GM18870 (cell line): ENCODE measurements at regions not wholly inside any gene's neighbourhood (a gene's known extent, or its start where the extent isn't known, plus 50 kb on each side); places are given as distances from the start of the nearest gene placed in this dataset.

Source experiments
- ATAC-seq: cut with Tn5 transposase; IDR thresholded peaks from one replicate; pipeline ENCODE4 v1.9.1; 2021; ENCODE audit warnings: moderate library complexity; ENCODE audit not compliant: unreplicated experiment

DNA sequence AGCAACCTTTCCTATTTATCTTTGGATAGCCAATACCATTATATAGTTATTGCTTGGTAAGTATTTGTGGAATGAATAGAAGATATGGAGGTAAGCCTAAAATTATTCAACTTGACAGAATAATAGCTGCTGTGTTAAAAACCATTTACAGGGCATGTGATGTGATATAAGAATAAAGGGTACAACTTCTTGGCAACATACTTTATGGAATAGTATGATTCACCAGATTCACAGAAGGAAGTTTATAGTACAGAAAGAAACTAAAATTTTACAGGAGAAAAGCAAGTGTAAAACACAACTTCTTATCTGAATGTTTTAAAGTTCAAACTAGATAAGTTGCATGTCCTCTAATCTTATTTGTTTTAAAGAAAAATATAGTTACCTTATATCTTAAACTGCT is 186.4 kb upstream of the ZRANB2 start:
- ATAC-seq = no peak

DNA sequence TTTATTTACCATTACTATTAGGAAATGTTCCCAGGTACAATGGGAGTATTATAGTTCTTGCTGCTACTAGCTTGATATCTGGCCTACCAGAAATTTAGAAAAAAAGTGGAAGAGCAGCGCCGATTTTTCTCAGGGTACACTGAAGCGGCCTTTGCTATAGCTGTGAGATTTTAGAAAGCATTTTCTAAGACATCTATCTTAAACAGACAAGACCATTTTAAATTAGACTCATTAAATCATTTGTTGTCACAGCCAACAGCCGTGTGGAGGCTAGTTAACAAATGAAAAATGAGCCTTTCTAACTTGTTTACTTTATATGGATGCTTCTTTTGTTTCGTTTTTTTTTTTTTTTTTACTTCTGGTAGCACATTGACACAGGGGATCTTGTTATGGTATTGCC is 183.2 kb upstream of the ZRANB2 start:
- ATAC-seq = no peak

DNA sequence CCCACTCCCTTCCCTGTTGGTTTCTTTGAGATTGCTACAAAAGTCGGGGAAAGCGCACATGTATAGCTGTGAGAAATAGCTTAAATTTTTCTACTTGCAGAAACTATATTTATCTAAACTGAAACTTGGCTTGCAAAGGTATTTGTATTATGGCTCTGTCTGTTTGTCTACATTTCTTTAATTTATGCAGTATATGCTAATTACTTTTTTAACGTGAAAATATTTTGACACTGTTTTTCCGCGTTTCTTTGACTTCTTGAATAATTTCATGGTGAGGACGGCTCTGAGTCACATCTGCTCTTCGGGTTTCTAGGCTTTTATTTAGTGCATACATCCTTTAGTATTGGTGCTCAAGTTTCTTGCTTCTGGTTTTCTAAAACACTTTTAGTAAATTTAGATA is 182.1 kb upstream of the ZRANB2 start:
- no peak for ATAC-seq

DNA sequence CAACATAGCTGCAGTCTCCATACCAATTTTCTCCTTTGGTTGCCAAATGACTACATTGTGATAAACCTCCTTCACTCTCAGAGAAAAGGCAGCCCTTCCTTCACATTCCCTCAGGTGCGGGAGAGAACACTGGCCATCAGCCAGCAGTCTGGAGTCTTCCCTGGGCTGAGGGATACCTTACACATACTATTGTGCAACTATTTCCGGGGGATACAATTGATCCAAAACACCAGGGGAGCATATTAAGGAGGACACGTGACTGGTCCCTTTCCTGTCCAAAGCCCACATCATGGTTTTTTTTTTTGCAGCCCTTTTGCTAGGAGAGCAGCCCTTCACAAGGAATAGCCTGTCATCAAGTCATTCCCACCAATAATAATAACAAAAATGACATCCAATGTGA is 172.1 kb upstream of the ZRANB2 start:
- no peak for ATAC-seq

DNA sequence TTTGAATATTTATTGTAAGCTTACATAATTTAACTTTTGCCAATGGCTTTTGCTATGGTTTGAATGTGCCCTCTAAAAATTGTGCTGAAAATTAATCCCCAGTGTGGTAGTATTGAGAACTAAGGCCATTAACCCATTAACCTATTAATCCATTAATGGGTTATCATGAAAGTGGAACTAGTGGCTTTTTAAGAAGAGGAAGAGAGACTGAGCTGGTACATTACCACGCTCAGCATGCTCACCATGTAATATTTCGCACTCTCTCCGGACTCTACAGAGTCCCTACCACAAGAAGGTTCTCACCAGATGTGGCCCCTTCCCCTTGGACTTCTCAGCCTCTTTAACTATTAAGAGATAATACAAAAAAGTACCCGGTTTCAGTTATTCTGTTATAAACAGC is 164.4 kb upstream of the ZRANB2 start:
- no peak for ATAC-seq

DNA sequence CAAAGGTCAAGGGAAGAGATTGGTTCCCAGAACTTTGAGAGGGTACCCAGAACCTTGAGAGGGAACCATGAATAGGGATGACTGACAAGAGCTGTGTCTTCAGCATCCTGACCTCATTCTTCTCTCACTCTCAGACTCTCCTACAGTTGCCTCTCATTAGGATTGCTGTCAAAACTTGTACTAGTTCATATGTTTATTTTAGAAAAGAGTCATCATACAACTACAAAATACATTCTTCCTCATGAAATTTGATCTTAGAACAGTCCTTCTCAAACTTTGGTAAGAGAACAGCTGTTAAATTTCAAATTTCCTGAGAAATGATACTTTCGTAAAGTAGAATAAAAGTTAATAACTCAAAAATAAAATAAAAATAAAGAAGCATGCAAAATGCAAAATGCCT is 161.4 kb upstream of the ZRANB2 start:
- ATAC-seq = no peak

DNA sequence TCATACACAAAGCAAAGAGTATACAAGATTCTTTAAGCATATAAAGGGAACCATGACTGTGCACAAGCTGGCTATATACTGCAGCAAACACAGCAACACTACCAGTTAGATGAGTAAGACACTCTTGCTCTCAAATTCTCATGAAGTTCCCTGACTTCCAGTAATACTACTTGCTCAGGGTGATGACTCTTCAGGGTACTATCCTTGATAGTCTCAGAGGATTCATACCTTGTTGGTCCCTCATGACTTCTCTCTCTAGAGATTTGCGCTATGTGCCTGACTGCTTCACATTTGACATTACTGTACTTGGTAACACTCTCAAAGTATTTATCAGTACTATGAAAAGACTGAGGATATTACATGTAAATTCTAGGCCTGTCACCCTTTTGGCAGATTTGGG is 159.8 kb upstream of the ZRANB2 start:
- no peak for ATAC-seq

DNA sequence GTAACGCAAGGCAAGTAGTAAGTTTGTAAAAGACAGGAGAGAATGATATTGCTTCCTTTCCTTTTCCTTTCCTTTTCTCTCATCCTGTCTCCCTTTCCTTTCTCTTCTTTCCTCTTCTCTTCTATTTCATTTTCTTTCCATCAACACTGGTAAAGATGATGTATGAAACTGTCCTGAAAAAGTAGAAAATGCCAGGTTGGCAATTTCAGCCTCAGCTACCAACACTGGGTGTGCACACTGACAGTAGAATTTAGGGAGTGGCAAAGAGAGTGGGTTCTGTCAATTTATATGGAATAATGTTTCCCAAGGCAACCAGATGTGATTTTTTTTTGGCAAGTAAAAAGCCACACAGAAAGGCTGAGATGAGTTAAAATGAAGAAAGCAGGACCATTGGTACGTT is 155.7 kb upstream of the ZRANB2 start:
- no peak for ATAC-seq

DNA sequence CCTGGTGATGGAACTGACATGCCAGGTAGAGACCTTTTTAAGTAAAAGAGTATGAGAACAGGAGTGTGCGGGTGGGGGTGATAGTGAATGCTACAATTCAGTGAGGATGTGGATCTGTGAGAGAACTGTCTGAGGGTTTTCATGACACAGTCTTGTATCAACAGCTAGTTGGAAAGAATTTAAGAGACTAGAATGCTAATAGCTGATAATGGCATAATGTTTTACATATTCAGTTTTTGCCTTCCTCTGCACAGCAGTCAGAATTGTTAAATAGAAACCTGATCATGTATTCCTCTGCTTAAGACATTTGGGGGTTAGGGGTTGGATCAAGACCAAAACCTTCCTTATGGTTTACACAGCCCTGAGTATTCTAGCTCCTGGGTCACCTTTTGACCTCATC is 152.8 kb upstream of the ZRANB2 start:
- no peak for ATAC-seq

DNA sequence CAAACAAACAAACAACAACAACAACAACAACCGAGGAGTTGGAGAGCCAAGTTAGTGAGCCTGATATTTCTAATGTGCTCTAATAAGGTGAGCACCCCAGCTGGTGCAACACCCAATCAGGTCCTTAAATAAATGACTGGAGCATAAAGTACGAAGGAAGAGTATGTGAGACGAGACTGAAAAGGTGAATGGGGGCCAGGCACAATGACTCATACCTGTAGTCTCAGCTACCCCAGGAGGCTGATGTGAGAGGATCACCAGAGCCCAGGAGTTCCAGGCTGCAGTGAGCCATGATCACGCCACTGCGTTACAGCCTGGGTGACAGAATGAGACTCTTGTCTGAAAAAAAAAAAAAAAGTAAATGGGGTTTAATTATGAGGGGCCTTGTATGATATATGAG is 152.0 kb upstream of the ZRANB2 start:
- ATAC-seq = no peak

DNA sequence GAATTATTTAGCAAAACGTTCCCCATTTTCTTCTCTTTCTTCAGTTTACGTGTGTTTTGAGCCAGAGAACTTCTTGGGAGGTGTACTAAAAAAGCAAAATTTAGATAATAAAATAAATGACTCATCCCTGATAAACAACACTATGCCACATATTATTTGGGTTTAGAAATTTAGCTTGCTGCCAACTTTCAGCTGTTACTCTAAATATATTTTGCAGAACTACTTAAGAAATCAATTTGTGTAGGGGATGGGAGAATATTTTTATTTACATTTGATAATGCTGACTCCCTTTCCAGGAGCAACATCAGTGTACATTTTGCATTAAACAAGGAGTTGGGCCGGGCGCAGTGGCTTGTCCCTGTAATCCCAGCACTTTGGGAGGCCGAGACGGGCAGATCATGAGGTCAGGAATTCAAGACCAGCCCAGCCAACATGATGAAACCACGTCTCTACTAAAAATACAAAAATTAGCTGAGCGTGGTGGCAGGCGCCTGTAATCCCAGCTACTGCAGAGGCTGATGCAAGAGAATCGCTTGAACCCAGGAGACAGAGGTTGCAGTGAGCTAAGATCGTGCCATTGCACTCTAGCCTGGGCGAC is 151.4 kb upstream of the ZRANB2 start:
- ATAC-seq = no peak

DNA sequence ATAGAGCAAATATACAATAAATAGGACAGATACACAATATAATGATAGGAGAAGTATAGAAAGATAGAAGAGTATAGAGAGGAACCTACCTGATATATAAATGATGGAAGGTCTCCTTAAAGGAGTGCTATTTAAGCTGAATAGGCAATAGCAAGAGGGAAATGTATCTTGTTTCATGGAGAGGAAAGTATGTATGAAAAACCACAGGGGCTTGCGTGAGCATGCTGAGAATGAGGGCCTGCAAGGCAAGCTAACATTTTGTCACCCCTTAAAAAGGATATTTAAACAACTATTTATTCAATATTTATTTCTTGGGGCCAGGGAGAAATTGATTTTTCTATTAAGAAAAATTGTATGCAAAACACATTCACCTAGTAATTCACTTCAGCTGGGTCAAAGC is 150.9 kb upstream of the ZRANB2 start:
- no peak for ATAC-seq

DNA sequence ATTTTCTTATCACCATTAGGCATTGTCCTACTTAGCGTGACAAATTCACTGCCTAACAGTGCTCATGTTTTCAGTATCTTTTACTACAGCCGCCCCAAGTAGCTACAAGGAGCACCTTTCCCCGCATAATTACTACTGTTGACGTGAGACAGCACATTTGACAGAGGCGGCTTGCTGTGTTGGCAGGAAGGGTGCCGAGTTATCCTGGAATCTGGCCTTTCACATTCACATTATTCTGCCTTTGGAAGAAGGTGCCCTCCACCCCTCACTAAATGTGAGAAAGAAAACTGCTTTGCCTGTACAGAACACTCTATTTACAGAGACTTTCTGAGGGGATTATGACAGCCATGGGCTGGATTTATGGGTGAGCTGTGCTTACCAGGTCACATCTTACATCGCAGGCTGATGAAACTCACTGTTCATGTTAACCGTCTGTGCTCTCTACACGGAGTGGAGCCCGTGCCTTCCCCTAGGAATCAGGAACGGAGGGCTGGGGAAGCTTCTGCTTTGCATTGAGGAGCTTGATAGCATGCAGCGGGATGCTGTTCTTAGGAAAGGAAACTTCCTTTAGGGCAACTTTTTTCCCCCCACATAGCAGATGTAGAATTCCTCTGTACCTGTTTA is 148.0 kb upstream of the ZRANB2 start:
- ATAC-seq = no peak

DNA sequence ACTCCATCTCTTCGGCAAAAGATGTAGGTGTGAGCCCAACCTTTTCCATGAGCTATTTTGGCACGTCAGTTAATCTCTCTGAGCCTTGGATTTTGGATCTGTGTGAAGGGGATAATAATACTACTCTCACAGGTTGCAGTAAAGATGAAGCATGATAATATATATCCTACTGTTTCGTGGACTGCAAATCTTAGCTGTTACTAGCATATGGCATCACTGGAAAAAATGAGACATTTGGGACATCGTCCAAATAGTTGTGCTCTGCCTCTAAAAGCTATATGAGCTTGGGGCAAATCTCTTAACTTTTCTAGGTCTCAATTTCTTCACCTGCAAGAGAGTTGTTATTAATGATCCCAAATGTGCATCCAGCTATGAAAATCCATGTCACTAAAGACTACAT is 147.4 kb upstream of the ZRANB2 start:
- ATAC-seq = no peak

DNA sequence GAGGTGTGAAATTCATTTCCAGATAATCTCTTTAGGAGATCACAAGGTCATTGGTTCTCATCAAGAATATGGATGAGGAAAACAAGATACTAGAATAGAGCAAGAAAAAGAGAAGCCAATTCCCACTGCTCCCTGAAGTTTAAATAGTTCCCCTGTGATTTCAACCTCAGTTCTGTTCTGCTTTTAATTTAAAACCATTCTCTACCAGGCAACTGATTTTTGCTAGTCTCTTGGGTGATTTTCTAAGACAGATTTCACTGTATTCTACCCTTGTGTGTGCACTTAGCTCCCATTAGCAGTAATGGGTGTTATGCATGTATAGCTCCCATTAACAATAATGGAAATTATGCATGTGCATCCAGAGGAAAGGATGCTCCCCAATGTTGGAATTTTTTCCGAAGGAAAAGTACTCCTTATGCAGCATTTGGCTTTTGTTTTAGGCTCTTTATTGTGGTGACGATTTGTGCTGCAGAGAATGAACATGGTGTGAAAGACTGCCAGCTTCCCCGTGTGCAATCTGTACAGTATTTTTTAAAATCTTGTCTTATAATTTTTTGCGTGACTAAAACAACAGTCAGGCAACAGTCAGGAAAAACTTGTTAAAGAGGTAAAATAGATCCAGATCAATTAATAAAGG is 144.0 kb upstream of the ZRANB2 start:
- ATAC-seq = no peak

DNA sequence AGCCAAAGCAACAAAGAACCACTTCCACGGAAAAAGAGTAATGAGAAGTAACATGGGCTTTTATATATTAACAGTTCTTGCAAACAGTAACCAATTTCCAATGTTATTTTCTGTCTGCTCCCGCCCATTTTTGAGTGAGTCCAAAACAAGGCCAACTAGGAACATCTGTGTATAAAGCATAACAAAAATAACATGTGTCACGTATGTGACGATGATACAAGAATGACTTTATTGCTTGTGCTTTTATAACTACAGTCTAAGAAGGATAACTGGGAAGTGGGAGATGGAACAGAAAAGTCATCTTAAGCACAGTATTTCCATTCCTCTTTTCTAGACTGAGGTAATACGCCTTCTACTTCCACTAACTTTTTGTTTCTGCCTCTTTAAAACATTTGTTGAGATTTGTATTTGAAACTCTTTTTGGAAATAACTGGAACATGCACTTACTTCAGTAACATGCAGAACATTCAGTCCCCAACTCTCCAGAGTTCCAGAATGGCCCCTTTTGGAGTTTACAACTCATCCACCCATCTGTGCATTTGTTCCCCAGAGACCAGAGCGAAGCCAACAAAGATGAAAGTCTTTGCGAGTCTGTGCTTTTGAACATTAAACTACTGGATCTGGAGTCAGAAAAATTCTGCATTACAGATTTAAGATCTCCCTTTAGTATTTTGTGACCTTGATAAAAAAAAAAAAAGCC is 143.0 kb upstream of the ZRANB2 start:
- no peak for ATAC-seq

DNA sequence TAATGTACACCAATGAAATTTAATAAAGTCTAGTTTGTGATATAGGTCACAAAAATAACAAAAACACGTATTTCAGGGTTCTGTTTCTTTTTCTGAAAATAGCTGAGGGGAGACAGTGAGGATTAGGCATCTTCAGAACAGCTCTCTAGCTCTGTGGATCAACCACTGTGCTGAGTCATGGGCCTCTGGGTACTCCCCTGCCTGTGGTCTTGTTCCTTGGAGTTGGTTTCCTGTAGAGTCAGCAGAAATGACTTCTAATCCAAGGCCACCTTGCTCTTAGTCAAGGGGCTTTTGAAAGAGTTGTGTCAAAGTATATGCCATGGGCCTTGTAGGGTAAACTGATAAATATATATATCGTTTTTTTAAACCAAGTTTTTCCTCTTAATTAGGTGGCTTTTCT is 141.8 kb upstream of the ZRANB2 start:
- no peak for ATAC-seq

DNA sequence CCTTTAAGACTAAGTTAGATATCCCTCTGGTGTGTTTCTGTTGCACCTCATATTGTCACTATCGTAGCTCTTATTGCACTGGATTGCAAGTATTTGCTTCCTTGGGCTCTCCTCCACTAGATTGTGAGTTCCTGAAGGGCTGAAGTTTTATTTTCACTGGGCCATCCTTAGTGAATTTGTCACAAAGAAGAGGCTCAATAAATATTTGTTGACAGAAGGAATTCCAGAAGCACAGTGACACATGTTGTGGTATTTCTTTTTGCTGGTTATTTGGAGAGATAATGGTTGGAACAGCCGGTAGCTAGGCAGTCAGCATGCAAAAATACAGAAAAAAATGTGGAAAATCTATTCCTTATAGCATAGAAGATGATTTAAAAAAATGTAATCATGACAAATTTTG is 129.9 kb upstream of the ZRANB2 start:
- no peak for ATAC-seq

DNA sequence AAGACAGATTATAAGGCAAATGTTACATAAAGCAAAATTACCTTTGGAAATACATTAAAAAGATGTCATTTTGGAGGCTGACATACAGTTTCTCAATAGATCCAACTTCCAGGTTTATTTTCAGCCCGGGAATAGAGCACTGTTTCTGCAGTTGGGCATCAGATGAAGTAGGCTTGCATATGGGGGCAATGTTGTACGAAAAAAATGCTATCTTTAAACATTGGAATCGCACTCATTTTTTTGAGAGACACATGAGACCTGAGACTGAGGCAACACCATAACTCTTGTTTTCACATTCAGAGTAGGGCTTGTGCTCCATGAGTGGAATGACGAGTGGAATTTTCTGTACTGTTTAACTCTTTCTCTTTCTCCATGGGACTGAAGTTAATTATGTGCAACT is 122.4 kb upstream of the ZRANB2 start:
- ATAC-seq = no peak

DNA sequence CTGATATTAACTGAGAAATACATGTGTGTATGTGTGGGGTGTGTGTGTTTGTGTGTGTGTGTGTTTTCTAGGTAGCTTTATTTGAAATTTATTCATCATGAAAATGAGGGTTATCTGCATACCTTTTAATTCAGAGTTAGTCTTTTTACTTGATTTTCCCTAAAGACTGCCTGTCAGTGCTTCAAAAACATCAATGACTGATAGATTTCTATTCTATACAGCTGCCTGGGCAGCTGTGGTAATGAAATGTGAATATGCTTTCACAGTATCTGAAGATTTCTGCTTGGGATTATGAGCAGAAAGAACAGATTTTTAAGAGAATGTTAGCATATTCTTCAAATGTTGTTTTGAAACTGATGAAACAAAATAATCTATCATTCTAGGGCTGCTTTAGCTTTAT is 119.7 kb upstream of the ZRANB2 start:
- ATAC-seq = no peak

DNA sequence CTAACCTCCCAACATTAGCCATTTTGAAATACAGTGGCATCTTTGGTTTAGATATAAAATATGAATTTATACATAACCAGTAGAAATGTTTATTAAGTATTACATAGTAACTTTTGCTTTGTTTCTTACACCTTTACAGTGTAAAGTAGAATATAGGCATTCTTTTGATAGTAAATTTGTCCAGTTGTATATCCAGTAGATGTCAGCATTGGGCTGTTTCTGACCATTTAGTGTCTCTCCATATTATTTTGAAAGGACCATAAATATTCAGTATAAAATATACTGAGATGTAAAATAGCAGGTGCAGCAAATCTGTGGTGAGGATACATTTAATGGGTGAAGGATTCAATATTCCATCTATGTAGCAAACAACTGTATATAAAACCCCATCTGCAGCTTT is 115.8 kb upstream of the ZRANB2 start:
- ATAC-seq = no peak

DNA sequence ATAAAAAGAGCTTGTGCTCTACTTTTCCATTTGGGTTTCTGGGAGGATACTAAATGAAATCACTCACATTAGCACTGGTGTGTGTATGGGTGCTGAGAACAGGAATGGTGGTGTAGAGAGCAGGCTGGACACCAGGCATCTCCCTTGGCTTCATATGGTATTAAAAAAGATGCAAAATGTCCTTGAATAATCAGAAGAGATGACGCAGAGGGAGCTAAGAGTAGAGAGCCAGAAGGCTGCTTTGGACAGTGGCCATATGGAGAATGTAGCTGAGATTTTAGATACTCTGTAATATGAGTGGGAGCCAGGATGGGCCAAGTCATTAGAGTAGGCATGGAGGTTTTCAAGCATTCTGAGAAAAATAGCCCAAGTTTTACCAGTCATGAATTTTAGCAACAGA is 112.3 kb upstream of the ZRANB2 start:
- ATAC-seq = no peak
